A549 (cell line): ENCODE measurements at regions not wholly inside any gene's neighbourhood (a gene's known extent, or its start where the extent isn't known, plus 50 kb on each side); places are given as distances from the start of the nearest gene placed in this dataset.

ENCODE experiments used
- ATAC-seq, 2 experiments: fragments of 200-7000 bp in 1 of 2; fragments of >200 bp in 1 of 2; cut with Nextera tagmentation in 1 of 2; cut with Tn5 transposase in 1 of 2; 3 replicates each; pipeline versions ENCODE4 v1.8.0 to v1.9.1; 2018 to 2020; ENCODE audit warnings: mild to moderate bottlenecking in 1 of 2, moderate library complexity in 1 of 2
- CTCF ChIA-PET: fragments of 300-600 bp; sonication (Branson Sonifier 250); formaldehyde crosslinking; extraction: SDS; loops from one replicate; lab custom pipeline; 2021; ENCODE audit warnings: antibody characterized with exemption, inconsistent platforms; lab: Yijun Ruan, JAX
- POLR2A ChIA-PET: fragments of 350-600 bp; formaldehyde crosslinking; extraction: SDS; loops from one replicate; lab custom pipeline; 2021; ENCODE audit warnings: antibody characterized with exemption, inconsistent platforms; lab: Yijun Ruan, JAX
- DNase-seq, 2 experiments: peaks; one replicate each; pipeline versions ENCODE4 v3.0.0 to v3.0.0-alpha.2; 2011 to 2016; ENCODE audit warnings: low read depth in 1 of 2, low spot score in 1 of 2
- FAIRE-seq: peaks from 2 replicates; lab custom pipeline; 2011; peaks lifted over from hg19 to GRCh38; lab: Jason Lieb, UNC
- H3K27ac ChIP-seq, 2 experiments: fragments of >200 bp; sonication (Bioruptor Twin); formaldehyde crosslinking; 3 replicates each; pipeline ENCODE4 v1.5.1; 2016 to 2017
- H3K4me1 ChIP-seq: fragments of >200 bp; sonication (Bioruptor Twin); formaldehyde crosslinking; 3 replicates; pipeline ENCODE4 v1.6.1; 2016
- H3K4me2 ChIP-seq: fragments of >200 bp; sonication (Bioruptor Twin); formaldehyde crosslinking; 3 replicates; pipeline ENCODE4 v1.6.1; 2016
- H3K4me3 ChIP-seq: fragments of >200 bp; sonication (Bioruptor Twin); formaldehyde crosslinking; 3 replicates; pipeline ENCODE4 v1.5.1; 2016
- H3K9me3 ChIP-seq: fragments of >200 bp; sonication (Bioruptor Twin); formaldehyde crosslinking; 3 replicates; pipeline ENCODE4 v1.6.1; 2016
- CHD2 ChIP-seq: fragments of 150-350 bp; IDR thresholded peaks from 2 replicates; pipeline ENCODE4 v1.6.1; 2014; ENCODE audit warnings: low read length; ENCODE audit not compliant: partially characterized antibody
- CHD4 ChIP-seq: fragments of 200-600 bp; sonication (generic); IDR thresholded peaks from 2 replicates; pipeline ENCODE4 v1.6.1; 2016; ENCODE audit warnings: antibody characterized with exemption, mild to moderate bottlenecking, borderline replicate concordance
- EP300 ChIP-seq, 2 experiments: fragments of >200 bp; sonication (Bioruptor Twin); formaldehyde crosslinking; IDR thresholded peaks; 2 replicates in 1 of 2; 3 replicates in 1 of 2; pipeline ENCODE4 v1.6.1; 2016 to 2017
- ESRRA ChIP-seq: fragments of 150-350 bp; IDR thresholded peaks from 2 replicates; pipeline ENCODE4 v1.6.1; 2014; ENCODE audit warnings: mild to moderate bottlenecking, low read length, borderline replicate concordance
- FOSB ChIP-seq: fragments of 250-450 bp; sonication (Bioruptor Pico); IDR thresholded peaks from 2 replicates; pipeline ENCODE4 v1.5.0; 2020; ENCODE audit warnings: mild to moderate bottlenecking, moderate library complexity
- FOSL2 ChIP-seq, 2 experiments: fragments of 450-650 bp in 1 of 2; fragments of >200 bp in 1 of 2; sonication (Bioruptor Twin) in 1 of 2; formaldehyde crosslinking; IDR thresholded peaks; 2 replicates each; pipeline versions ENCODE4 v1.5.0 to v1.6.1; 2016 to 2020; ENCODE audit warnings: mild to moderate bottlenecking in 1 of 2, moderate library complexity in 1 of 2
- HDAC2 ChIP-seq: fragments of 200-600 bp; sonication (generic); IDR thresholded peaks from 2 replicates; pipeline ENCODE4 v1.6.1; 2016
- HOXB5 ChIP-seq: fragments of 250-450 bp; sonication (Bioruptor Pico); IDR thresholded peaks from 2 replicates; pipeline ENCODE4 v1.5.0; 2020; ENCODE audit warnings: mild to moderate bottlenecking, moderate library complexity
- KDM1A ChIP-seq: fragments of 200-600 bp; sonication (generic); IDR thresholded peaks from 2 replicates; pipeline ENCODE4 v1.6.1; 2016; ENCODE audit warnings: low read depth, mild to moderate bottlenecking
- KDM5A ChIP-seq: fragments of 200-600 bp; sonication (generic); IDR thresholded peaks from 2 replicates; pipeline ENCODE4 v1.6.1; 2016; ENCODE audit warnings: antibody characterized with exemption, mild to moderate bottlenecking
- MAFK ChIP-seq: fragments of 450-650 bp; IDR thresholded peaks from 2 replicates; pipeline ENCODE4 v1.6.1; 2014; ENCODE audit not compliant: partially characterized antibody
- NPAS2 ChIP-seq: fragments of 250-450 bp; sonication (Bioruptor Pico); IDR thresholded peaks from 2 replicates; pipeline ENCODE4 v1.8.0; 2022; ENCODE audit warnings: mild to moderate bottlenecking, moderate library complexity, borderline replicate concordance
- NR3C1 ChIP-seq: fragments of >200 bp; sonication (Bioruptor Twin); formaldehyde crosslinking; IDR thresholded peaks from 3 replicates; pipeline ENCODE4 v1.6.1; 2017
- POLR2A ChIP-seq: IDR thresholded peaks from 2 replicates; pipeline ENCODE4 v1.6.1; 2012; ENCODE audit warnings: mild to moderate bottlenecking, low read length
- POLR2AphosphoS2 ChIP-seq: conservative IDR thresholded peaks from 2 replicates; pipeline ENCODE4 v1.6.1; 2012; ENCODE audit warnings: low read length, improper control_type of control experiment, inconsistent platforms
- RAD21 ChIP-seq, 2 experiments: fragments of >200 bp in 1 of 2; sonication (Bioruptor Twin) in 1 of 2; formaldehyde crosslinking in 1 of 2; IDR thresholded peaks in 1 of 2; conservative IDR thresholded peaks in 1 of 2; 2 replicates in 1 of 2; 3 replicates in 1 of 2; pipeline ENCODE4 v1.6.1; 2012 to 2018; ENCODE audit warnings: inconsistent platforms in 1 of 2
- RCOR1 ChIP-seq: fragments of 150-350 bp; IDR thresholded peaks from 2 replicates; pipeline ENCODE4 v1.6.1; 2014; ENCODE audit warnings: antibody characterized with exemption, low read length, low read depth
- ZFP36 ChIP-seq: fragments of 450-650 bp; IDR thresholded peaks from 2 replicates; pipeline ENCODE4 v1.6.1; 2014; ENCODE audit warnings: borderline replicate concordance; ENCODE audit not compliant: partially characterized antibody
- ZSCAN20 ChIP-seq: fragments of 250-450 bp; sonication (Bioruptor Pico); IDR thresholded peaks from 2 replicates; pipeline ENCODE4 v1.8.0; 2022; ENCODE audit warnings: mild to moderate bottlenecking, moderate library complexity
- WGBS: methylation state at CpG from one replicate; pipeline ENCODE4 v1.1.6; 2017; ENCODE audit errors: missing lambda C conversion rate; 5-methylcytosine and 5-hydroxymethylcytosine counted together
- TF ChIP-seq, protein P1 (sequence below): IDR thresholded peaks from 2 replicates; pipeline ENCODE4 v1.6.1; 2012
- TF ChIP-seq, protein P2 (sequence below): fragments of 150-350 bp; IDR thresholded peaks from 2 replicates; pipeline ENCODE4 v1.6.1; 2014; ENCODE audit warnings: low read depth, mild to moderate bottlenecking, low read length
- TF ChIP-seq, protein P3 (sequence below): fragments of 250-450 bp; sonication (Bioruptor Pico); IDR thresholded peaks from 2 replicates; pipeline ENCODE4 v1.5.0; 2021; ENCODE audit warnings: mild to moderate bottlenecking, moderate library complexity, borderline replicate concordance
- TF ChIP-seq, protein P4 (sequence below): IDR thresholded peaks from 2 replicates; pipeline ENCODE4 v1.6.1; 2012
- TF ChIP-seq, protein P5 (sequence below): fragments of >200 bp; sonication (Bioruptor Twin); formaldehyde crosslinking; IDR thresholded peaks from 3 replicates; pipeline ENCODE4 v1.5.1; 2016
- TF ChIP-seq, protein P6 (sequence below): fragments of >200 bp; sonication (Bioruptor Twin); formaldehyde crosslinking; IDR thresholded peaks from 2 replicates; pipeline ENCODE4 v1.6.1; 2016

DNA sequence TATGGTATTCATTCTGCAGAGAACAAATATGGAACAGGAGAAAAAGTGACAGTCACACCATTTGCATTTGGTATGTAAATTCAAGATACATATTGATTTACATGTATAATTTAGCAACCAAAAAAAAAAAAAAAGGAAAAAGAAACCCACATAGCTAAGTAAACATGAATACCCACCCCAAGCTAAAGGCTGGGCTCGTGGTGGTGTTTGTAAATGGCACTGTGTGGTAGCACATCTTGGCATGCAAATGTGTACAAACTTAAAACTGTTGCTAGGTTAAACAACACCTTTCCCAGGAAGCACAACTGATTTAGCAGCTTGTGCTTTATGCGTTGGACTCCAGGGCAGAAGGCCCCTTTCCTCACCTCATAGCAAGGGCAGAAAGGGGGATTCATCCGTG lies 481.1 kb upstream of the CELF4 start (continued):
- TF ChIP-seq ZFP36: no peak
- TF ChIP-seq CHD2: no peak
- TF ChIP-seq, protein P1, sequence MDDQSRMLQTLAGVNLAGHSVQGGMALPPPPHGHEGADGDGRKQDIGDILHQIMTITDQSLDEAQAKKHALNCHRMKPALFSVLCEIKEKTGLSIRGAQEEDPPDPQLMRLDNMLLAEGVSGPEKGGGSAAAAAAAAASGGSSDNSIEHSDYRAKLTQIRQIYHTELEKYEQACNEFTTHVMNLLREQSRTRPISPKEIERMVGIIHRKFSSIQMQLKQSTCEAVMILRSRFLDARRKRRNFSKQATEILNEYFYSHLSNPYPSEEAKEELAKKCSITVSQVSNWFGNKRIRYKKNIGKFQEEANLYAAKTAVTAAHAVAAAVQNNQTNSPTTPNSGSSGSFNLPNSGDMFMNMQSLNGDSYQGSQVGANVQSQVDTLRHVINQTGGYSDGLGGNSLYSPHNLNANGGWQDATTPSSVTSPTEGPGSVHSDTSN: no peak
- TF ChIP-seq NPAS2 (CRISPR knock-in tag): no peak
- no peak for TF ChIP-seq CHD4

DNA sequence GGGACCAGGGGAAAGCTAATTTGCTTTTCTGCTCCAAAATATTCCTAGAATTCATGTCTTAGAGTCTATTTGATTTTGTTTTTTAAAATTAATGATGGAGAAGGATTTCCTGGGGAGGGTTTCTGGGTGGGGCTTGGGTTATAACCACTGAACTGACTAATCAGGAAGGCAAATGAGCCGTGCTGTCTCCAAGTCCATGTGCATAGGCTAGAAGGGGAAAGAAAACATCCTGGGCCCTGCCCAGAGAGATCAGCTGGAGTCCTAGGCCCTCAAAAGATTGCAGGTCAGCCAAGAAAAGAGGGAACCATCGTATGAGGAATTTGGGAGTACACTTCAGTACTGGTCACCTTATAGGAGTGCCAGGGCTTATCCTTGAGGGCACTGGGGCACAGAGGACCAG lies 480.2 kb upstream of the CELF4 start:
- H3K27ac ChIP-seq: no peak overlapping the region
- CTCF ChIA-PET: no interaction called here
- FAIRE-seq (no peak), ATAC-seq (no peak), DNase-seq (no peak)
- 0% methylated on average over 2 of the region's 2 CpGs for WGBS
- no peak overlapping the region for H3K4me2 ChIP-seq
- H3K4me3 ChIP-seq: no peak overlapping the region
- POLR2A ChIA-PET: no interaction called here
- H3K4me1 ChIP-seq: no peaks in the 10 kb centered on the region
- TF ChIP-seq ZSCAN20 (CRISPR knock-in tag) (no peak), MAFK (no peak), FOSB (no peak), ZFP36 (no peak), CHD2 (no peak), HOXB5 (CRISPR knock-in tag) (no peak), NR3C1 (no peak)
- H3K9me3 ChIP-seq: no peaks in the 10 kb centered on the region

DNA sequence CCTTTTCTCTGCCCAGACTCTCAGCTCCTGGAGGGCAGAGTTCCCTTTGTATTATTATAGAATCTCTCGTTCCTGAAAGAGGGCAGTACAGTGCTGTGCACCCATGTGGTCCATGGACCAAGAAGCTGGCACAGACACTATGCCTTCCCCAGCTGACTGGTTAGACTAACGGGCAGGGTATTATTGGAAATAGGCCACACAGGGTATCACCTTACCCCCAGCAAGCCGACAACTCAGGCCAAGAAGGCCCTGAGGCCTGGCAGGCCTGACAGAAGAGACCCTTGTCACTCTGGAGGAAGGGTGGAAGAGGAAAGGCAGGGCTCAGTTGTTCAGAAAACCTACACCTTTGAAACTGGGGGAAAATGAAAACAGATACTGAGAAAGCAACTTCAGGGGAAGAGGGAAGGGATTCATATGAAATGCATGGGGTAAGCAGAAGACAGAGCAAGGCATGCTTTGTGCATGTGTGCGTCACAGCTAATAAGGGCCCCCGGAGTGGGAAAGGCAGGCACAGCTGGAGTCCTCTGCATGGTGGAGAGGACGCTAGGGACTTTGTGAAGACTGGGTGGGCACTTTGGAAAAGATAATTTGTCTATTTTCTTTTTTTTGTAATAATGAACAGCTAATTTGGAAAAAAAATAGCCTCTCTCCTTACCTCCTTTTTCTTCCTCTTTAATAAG lies 476.8 kb upstream of the CELF4 start:
- Histone ChIP-seq H3K9me3 (no peaks in the 10 kb centered on the region), H3K4me2 (no peak overlapping the region), H3K4me1 (no peaks in the 10 kb centered on the region), H3K27ac (no peak overlapping the region), H3K4me3 (no peak overlapping the region)
- no peak for ATAC-seq
- no peak for FAIRE-seq
- POLR2A ChIA-PET: no interaction called here
- no peak for DNase-seq
- 36% methylated on average over 5 of the region's 6 CpGs for WGBS
- CTCF ChIA-PET: no interaction called here
- no peak for TF ChIP-seq KDM5A
- no peak for TF ChIP-seq KDM1A
- TF ChIP-seq ESRRA: no peak
- TF ChIP-seq, all 56 proteins: peak for 0

DNA sequence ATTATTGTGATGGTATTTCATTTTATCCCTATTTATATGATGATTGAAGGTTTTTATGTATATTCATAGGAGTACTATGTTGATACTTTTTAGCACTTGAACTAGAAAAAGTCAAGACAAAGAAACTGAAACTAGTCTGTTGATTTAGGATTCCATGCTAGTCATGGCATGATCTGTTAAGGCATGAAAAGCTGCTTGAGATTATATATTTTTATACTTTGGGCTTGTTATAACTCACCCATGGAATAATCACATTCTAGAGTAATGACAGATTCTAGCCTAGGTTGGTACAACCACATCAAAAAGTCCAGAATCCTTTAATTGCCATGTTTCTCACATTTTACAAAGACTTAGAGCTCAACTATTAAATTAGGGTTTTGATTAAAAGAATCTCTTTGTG lies 472.6 kb upstream of the CELF4 start:
- FAIRE-seq (no peak), ATAC-seq (no peak), DNase-seq (no peak)
- Histone ChIP-seq H3K27ac (no peak overlapping the region), H3K4me1 (no peaks in the 10 kb centered on the region), H3K4me3 (no peak overlapping the region), H3K9me3 (no peaks in the 10 kb centered on the region), H3K4me2 (no peak overlapping the region)
- POLR2A ChIA-PET: no interaction called here
- CTCF ChIA-PET: no interaction called here
- TF ChIP-seq RCOR1 (no peak), POLR2A (no peak), HDAC2 (no peak), EP300 (IDR thresholded peaks at IDR 0.05) (no peak), FOSL2 (IDR thresholded peaks at IDR 0.05) (no peak), FOSL2 (CRISPR knock-in tag; IDR thresholded peaks at IDR 0.05) (no peak), POLR2AphosphoS2 (no peak), RAD21 (conservative IDR thresholded peaks at IDR 0.05 in 1 of 2, IDR thresholded peaks at IDR 0.05 in 1 of 2) (no peak)
- TF ChIP-seq, protein P1: no peak
- TF ChIP-seq, protein P2, sequence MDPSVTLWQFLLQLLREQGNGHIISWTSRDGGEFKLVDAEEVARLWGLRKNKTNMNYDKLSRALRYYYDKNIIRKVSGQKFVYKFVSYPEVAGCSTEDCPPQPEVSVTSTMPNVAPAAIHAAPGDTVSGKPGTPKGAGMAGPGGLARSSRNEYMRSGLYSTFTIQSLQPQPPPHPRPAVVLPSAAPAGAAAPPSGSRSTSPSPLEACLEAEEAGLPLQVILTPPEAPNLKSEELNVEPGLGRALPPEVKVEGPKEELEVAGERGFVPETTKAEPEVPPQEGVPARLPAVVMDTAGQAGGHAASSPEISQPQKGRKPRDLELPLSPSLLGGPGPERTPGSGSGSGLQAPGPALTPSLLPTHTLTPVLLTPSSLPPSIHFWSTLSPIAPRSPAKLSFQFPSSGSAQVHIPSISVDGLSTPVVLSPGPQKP: no peak
- TF ChIP-seq, protein P3, sequence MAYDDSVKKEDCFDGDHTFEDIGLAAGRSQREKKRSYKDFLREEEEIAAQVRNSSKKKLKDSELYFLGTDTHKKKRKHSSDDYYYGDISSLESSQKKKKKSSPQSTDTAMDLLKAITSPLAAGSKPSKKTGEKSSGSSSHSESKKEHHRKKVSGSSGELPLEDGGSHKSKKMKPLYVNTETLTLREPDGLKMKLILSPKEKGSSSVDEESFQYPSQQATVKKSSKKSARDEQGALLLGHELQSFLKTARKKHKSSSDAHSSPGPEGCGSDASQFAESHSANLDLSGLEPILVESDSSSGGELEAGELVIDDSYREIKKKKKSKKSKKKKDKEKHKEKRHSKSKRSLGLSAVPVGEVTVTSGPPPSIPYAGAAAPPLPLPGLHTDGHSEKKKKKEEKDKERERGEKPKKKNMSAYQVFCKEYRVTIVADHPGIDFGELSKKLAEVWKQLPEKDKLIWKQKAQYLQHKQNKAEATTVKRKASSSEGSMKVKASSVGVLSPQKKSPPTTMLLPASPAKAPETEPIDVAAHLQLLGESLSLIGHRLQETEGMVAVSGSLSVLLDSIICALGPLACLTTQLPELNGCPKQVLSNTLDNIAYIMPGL (CRISPR knock-in tag): no peak
- TF ChIP-seq, protein P4, sequence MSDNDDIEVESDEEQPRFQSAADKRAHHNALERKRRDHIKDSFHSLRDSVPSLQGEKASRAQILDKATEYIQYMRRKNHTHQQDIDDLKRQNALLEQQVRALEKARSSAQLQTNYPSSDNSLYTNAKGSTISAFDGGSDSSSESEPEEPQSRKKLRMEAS: no peak
- TF ChIP-seq, protein P5, sequence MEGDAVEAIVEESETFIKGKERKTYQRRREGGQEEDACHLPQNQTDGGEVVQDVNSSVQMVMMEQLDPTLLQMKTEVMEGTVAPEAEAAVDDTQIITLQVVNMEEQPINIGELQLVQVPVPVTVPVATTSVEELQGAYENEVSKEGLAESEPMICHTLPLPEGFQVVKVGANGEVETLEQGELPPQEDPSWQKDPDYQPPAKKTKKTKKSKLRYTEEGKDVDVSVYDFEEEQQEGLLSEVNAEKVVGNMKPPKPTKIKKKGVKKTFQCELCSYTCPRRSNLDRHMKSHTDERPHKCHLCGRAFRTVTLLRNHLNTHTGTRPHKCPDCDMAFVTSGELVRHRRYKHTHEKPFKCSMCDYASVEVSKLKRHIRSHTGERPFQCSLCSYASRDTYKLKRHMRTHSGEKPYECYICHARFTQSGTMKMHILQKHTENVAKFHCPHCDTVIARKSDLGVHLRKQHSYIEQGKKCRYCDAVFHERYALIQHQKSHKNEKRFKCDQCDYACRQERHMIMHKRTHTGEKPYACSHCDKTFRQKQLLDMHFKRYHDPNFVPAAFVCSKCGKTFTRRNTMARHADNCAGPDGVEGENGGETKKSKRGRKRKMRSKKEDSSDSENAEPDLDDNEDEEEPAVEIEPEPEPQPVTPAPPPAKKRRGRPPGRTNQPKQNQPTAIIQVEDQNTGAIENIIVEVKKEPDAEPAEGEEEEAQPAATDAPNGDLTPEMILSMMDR: no peak
- TF ChIP-seq, protein P6, sequence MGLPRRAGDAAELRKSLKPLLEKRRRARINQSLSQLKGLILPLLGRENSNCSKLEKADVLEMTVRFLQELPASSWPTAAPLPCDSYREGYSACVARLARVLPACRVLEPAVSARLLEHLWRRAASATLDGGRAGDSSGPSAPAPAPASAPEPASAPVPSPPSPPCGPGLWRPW: no peak
